ENCODE measurements at regions not wholly inside any gene's neighbourhood (a gene's known extent, or its start where the extent isn't known, plus 50 kb on each side); places are given as distances from the start of the nearest gene placed in this dataset.

GRCh38 chr4:116829187-116829586 is 256.2 kb downstream of the TRAM1L1 start (continued):
- TF ChIP-seq SMC3 (IDR thresholded peaks at IDR 0.05; ENCODE audit: low read depth, low read length): no peak
- TF ChIP-seq RCOR1 (IDR thresholded peaks at IDR 0.05; ENCODE audit: low read length): no peak

DNA sequence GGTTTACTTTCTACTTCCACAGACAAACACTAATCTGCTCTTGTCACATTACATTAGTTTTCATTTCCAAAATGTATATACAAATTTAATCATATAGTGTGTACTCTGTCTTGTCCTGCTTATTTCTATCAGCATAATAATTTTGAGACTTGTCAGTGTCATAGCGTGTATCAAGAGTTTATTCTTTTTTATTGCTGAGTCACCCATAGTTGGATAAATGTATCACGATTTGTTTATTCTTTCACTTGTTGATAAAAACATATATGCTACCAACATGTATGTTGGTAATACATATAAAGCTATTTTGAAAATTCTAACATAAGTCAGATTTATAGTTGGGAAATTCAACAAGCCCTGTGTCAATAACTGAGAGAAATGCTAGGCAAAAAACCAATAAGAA is 261.2 kb downstream of the TRAM1L1 start:
- TF ChIP-seq FOSL2 (IDR thresholded peaks at IDR 0.05; ENCODE audit: borderline replicate concordance, low read depth) (no peak), TEAD4 (IDR thresholded peaks at IDR 0.05; ENCODE audit: borderline replicate concordance, insufficient read depth) (no peak), GATA2 (CRISPR knock-in tag; IDR thresholded peaks at IDR 0.05) (no peak), ELF1 (IDR thresholded peaks at IDR 0.05) (no peak), TAF1 (IDR thresholded peaks at IDR 0.05; ENCODE audit: borderline replicate concordance, low read depth, low read length) (no peak), FOXM1 (IDR thresholded peaks at IDR 0.05; ENCODE audit: low read depth) (no peak), TCF12 (IDR thresholded peaks at IDR 0.05) (no peak), RCOR1 (IDR thresholded peaks at IDR 0.05; ENCODE audit: low read length) (no peak), CHD2 (IDR thresholded peaks at IDR 0.05; ENCODE audit: low read length, partially characterized antibody) (no peak), MXI1 (IDR thresholded peaks at IDR 0.05; ENCODE audit: low read depth, low read length) (no peak)
- no peaks in the 10 kb centered on the region for H3F3A ChIP-seq (replicated peaks; ENCODE audit: insufficient read depth)
- H4K20me1 ChIP-seq (ENCODE audit: insufficient read depth): no peaks in the 10 kb centered on the region
- H3K27me3 ChIP-seq (ENCODE audit: insufficient read depth): no peaks in the 10 kb centered on the region
- no peaks in the 10 kb centered on the region for H3K9me3 ChIP-seq
- H2AFZ ChIP-seq (ENCODE audit: low read depth): no peak overlapping the region
- H3K9me2 ChIP-seq: no peaks in the 10 kb centered on the region
- no peak overlapping the region for H3K27ac ChIP-seq (ENCODE audit: low read depth in 2 of 2, low read length in 1 of 2)
- no peak overlapping the region for H3K4me3 ChIP-seq (ENCODE audit: low read depth in 2 of 2, low read length in 1 of 2)
- ChIA-PET CTCF (interaction anchor here (1.2 kb wide), 1 partner anchor 17 kb away, joined by 3 read pairs; no protein-coding TSS in a partner anchor), POLR2A (no interaction called here)
- H3K36me3 ChIP-seq (replicated peaks in 1 of 2; ENCODE audit: control insufficient read depth in 1 of 2, insufficient read depth in 2 of 2, low read length in 1 of 2): no peaks in the 10 kb centered on the region
- DNase-seq: no peak
- H3K9ac ChIP-seq: no peak overlapping the region
- 61% methylated on average over 2 of the region's 2 CpGs for WGBS (ENCODE audit: low lambda C conversion rate)
- no peak overlapping the region for H3K4me2 ChIP-seq
- H3K79me2 ChIP-seq (ENCODE audit: insufficient read depth): no peaks in the 10 kb centered on the region
- H3K4me1 ChIP-seq (ENCODE audit: control insufficient read depth in 1 of 2, insufficient read depth in 2 of 2, low read depth in 1 of 2, low read length in 1 of 2): no peaks in the 10 kb centered on the region

GRCh38 chr4:116811730-116812129 is 273.6 kb downstream of the TRAM1L1 start:
- POLR2A ChIA-PET: no interaction called here
- Histone ChIP-seq H4K20me1 (ENCODE audit: insufficient read depth) (no peaks in the 10 kb centered on the region), H3K36me3 (replicated peaks in 1 of 2; ENCODE audit: control insufficient read depth in 1 of 2, insufficient read depth in 2 of 2, low read length in 1 of 2) (no peaks in the 10 kb centered on the region), H3K27me3 (ENCODE audit: insufficient read depth) (no peaks in the 10 kb centered on the region), H2AFZ (ENCODE audit: low read depth) (no peak overlapping the region), H3K9me3 (no peaks in the 10 kb centered on the region), H3K79me2 (ENCODE audit: insufficient read depth) (no peaks in the 10 kb centered on the region), H3K9ac (no peak overlapping the region), H3F3A (replicated peaks; ENCODE audit: insufficient read depth) (no peaks in the 10 kb centered on the region), H3K4me3 (ENCODE audit: low read depth in 2 of 2, low read length in 1 of 2) (no peak overlapping the region), H3K4me2 (no peak overlapping the region), H3K9me2 (no peaks in the 10 kb centered on the region), H3K4me1 (ENCODE audit: control insufficient read depth in 1 of 2, insufficient read depth in 2 of 2, low read depth in 1 of 2, low read length in 1 of 2) (no peaks in the 10 kb centered on the region), H3K27ac (ENCODE audit: low read depth in 2 of 2, low read length in 1 of 2) (no peak overlapping the region)
- WGBS (ENCODE audit: low lambda C conversion rate): 100% methylated on average over 1 of the region's 2 CpGs
- CTCF ChIA-PET: no interaction called here
- TF ChIP-seq TCF12 (IDR thresholded peaks at IDR 0.05) (no peak), NRF1 (IDR thresholded peaks at IDR 0.05; ENCODE audit: low read depth, low read length) (no peak), GATA2 (CRISPR knock-in tag; IDR thresholded peaks at IDR 0.05) (no peak), RFX5 (IDR thresholded peaks at IDR 0.05; ENCODE audit: low read length) (no peak), SMC3 (IDR thresholded peaks at IDR 0.05; ENCODE audit: low read depth, low read length) (no peak), POLR2AphosphoS5 (IDR thresholded peaks at IDR 0.05; ENCODE audit: low read depth, low read length) (no peak), NFIC (IDR thresholded peaks at IDR 0.05; ENCODE audit: borderline replicate concordance) (no peak), TEAD4 (IDR thresholded peaks at IDR 0.05; ENCODE audit: borderline replicate concordance, insufficient read depth) (no peak), RCOR1 (IDR thresholded peaks at IDR 0.05; ENCODE audit: low read length) (no peak), CHD2 (IDR thresholded peaks at IDR 0.05; ENCODE audit: low read length, partially characterized antibody) (no peak), PBX3 (IDR thresholded peaks at IDR 0.05) (no peak), FOSL2 (IDR thresholded peaks at IDR 0.05; ENCODE audit: borderline replicate concordance, low read depth) (no peak), RXRA (IDR thresholded peaks at IDR 0.05; ENCODE audit: borderline replicate concordance, low read depth) (no peak), EP300 (IDR thresholded peaks at IDR 0.05; ENCODE audit: borderline replicate concordance in 1 of 2, low read depth in 1 of 2, low read length in 1 of 2) (no peak), MEF2A (IDR thresholded peaks at IDR 0.05; ENCODE audit: borderline replicate concordance, low read depth) (no peak), FOXM1 (IDR thresholded peaks at IDR 0.05; ENCODE audit: low read depth) (no peak)
- DNase-seq: no peak
